ENCODE measurements at regions not wholly inside any gene's neighbourhood (a gene's known extent, or its start where the extent isn't known, plus 50 kb on each side); places are given as distances from the start of the nearest gene placed in this dataset.

DNA sequence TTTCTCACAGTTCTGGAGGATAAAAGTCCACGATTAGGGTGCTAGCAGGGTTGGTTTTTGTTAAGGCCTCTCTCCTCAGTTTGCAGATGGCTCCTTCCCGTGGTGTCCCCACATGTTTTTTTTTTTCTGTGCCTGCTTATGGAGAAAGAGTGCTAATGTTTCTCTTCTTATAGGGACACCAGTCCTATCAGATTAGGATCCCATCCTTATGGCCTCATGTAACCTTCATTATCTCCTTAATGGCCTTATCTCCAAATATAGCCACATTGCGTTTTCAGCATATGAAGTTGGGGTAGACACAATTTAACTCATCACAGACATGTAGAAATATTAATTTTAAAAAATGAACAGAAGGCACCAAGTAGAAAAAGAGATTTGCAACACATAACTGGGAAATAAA, 755.7 kb upstream of the CELF4 start:
- Histone ChIP-seq H3K27ac (ENCODE audit: insufficient read depth, low read depth, low read length) (no peak overlapping the region), H3K4me3 (replicated peaks in 1 of 3; ENCODE audit: insufficient read depth in 1 of 3, low read depth in 1 of 3, low read length in 3 of 3) (no peak overlapping the region), H3K27me3 (ENCODE audit: control insufficient read depth in 2 of 2, insufficient read depth in 2 of 2, low read length in 2 of 2) (no peaks in the 10 kb centered on the region), H4K20me1 (replicated peaks; ENCODE audit: control insufficient read depth, extremely low read depth, insufficient read depth, low read length) (no peaks in the 10 kb centered on the region), H3K4me1 (ENCODE audit: control insufficient read depth, extremely low read depth, insufficient read depth, low read length) (no peaks in the 10 kb centered on the region), H3K9me1 (replicated peaks; ENCODE audit: control insufficient read depth, extremely low read depth, insufficient read depth, low read length) (no peaks in the 10 kb centered on the region), H3K4me2 (ENCODE audit: insufficient read depth, low read length) (no peak overlapping the region), H3K36me3 (ENCODE audit: control insufficient read depth in 2 of 2, extremely low read depth in 1 of 2, insufficient read depth in 2 of 2, low read length in 2 of 2) (no peaks in the 10 kb centered on the region), H3K9me3 (replicated peaks; ENCODE audit: control insufficient read depth, insufficient read depth, low read length) (peaks cover 3% of the 10 kb centered on the region), H3K79me2 (ENCODE audit: control insufficient read depth, insufficient read depth, low read length) (no peaks in the 10 kb centered on the region), H2AFZ (ENCODE audit: low read depth, low read length) (no peak overlapping the region), H3K9ac (replicated peaks; ENCODE audit: extremely low read depth, insufficient read depth, low read length) (no peak overlapping the region)
- BruUV-seq (replicated peaks): no TSS peak
- CTCF ChIA-PET: no interaction called here
- dilution Hi-C loops (cut with MboI; ENCODE audit: extremely low pct_ligation_motif_present, low sequenced_read_pairs) (no loop called here), intact Hi-C loops (cut with micrococcal nuclease) (no loop called here)
- no peak for DNase-seq (ENCODE audit: low read depth, low spot score)
- no peak for FAIRE-seq
- POLR2A ChIA-PET: no interaction called here
- TF ChIP-seq POLR2AphosphoS5 (IDR thresholded peaks at IDR 0.05; ENCODE audit: insufficient read depth, low read depth, low read length) (no peak), GATA2 (IDR thresholded peaks at IDR 0.05; ENCODE audit: insufficient read depth, insufficient read length, low read depth, low read length) (no peak), FOS (IDR thresholded peaks at IDR 0.05; ENCODE audit: borderline replicate concordance, insufficient read depth, low read length) (no peak), MYC (IDR thresholded peaks at IDR 0.05; ENCODE audit: low read depth, low read length) (no peak), JUN (IDR thresholded peaks at IDR 0.05; ENCODE audit: borderline replicate concordance, insufficient read depth, insufficient read length, low read depth) (no peak), EZH2 (IDR thresholded peaks at IDR 0.05; ENCODE audit: borderline replicate concordance, low read depth, low read length, severe bottlenecking) (no peak), POLR2A (IDR thresholded peaks at IDR 0.05; ENCODE audit: low read depth, low read length) (no peak)
- TF ChIP-seq, protein P1, sequence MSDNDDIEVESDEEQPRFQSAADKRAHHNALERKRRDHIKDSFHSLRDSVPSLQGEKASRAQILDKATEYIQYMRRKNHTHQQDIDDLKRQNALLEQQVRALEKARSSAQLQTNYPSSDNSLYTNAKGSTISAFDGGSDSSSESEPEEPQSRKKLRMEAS (IDR thresholded peaks at IDR 0.05; ENCODE audit: insufficient read depth, insufficient read length): no peak
- TF ChIP-seq, protein P2, sequence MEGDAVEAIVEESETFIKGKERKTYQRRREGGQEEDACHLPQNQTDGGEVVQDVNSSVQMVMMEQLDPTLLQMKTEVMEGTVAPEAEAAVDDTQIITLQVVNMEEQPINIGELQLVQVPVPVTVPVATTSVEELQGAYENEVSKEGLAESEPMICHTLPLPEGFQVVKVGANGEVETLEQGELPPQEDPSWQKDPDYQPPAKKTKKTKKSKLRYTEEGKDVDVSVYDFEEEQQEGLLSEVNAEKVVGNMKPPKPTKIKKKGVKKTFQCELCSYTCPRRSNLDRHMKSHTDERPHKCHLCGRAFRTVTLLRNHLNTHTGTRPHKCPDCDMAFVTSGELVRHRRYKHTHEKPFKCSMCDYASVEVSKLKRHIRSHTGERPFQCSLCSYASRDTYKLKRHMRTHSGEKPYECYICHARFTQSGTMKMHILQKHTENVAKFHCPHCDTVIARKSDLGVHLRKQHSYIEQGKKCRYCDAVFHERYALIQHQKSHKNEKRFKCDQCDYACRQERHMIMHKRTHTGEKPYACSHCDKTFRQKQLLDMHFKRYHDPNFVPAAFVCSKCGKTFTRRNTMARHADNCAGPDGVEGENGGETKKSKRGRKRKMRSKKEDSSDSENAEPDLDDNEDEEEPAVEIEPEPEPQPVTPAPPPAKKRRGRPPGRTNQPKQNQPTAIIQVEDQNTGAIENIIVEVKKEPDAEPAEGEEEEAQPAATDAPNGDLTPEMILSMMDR (IDR thresholded peaks at IDR 0.05; ENCODE audit: extremely low read depth in 1 of 2, insufficient read depth in 1 of 2, low read depth in 1 of 2, low read length in 2 of 2): no peak

Measured in endothelial cell of umbilical vein (primary cell).